HUES48 (cell line): ENCODE measurements at regions not wholly inside any gene's neighbourhood (a gene's known extent, or its start where the extent isn't known, plus 50 kb on each side); places are given as distances from the start of the nearest gene placed in this dataset.
"Not testable (repeated sequence)": the region's sequence is repeated elsewhere in the genome, so short reads cannot be mapped to it uniquely, and the experiment has no call there.

ENCODE experiments used
- H3K27ac ChIP-seq: one replicate; pipeline ENCODE4 v1.7.0; 2013; ENCODE audit warnings: low read depth, low read length, inconsistent platforms
- H3K27me3 ChIP-seq: 2 replicates; pipeline ENCODE4 v1.6.1; 2013; ENCODE audit warnings: mild to moderate bottlenecking, low read length; ENCODE audit not compliant: control insufficient read depth, insufficient read depth
- H3K36me3 ChIP-seq: 2 replicates; pipeline ENCODE4 v1.6.1; 2013; ENCODE audit warnings: low read length; ENCODE audit not compliant: control insufficient read depth, insufficient read depth
- H3K4me1 ChIP-seq: 2 replicates; pipeline ENCODE4 v1.6.1; 2013; ENCODE audit warnings: mild to moderate bottlenecking, low read length; ENCODE audit not compliant: control insufficient read depth, insufficient read depth
- H3K4me3 ChIP-seq: 2 replicates; pipeline ENCODE4 v1.5.1; 2013; ENCODE audit warnings: mild to moderate bottlenecking, low read depth, low read length
- H3K9ac ChIP-seq: 2 replicates; pipeline ENCODE4 v1.6.1; 2013; ENCODE audit warnings: mild to moderate bottlenecking, low read depth, low read length, moderate library complexity
- H3K9me3 ChIP-seq: 2 replicates; pipeline ENCODE4 v1.6.1; 2013; ENCODE audit warnings: low read length; ENCODE audit not compliant: control insufficient read depth, insufficient read depth

DNA sequence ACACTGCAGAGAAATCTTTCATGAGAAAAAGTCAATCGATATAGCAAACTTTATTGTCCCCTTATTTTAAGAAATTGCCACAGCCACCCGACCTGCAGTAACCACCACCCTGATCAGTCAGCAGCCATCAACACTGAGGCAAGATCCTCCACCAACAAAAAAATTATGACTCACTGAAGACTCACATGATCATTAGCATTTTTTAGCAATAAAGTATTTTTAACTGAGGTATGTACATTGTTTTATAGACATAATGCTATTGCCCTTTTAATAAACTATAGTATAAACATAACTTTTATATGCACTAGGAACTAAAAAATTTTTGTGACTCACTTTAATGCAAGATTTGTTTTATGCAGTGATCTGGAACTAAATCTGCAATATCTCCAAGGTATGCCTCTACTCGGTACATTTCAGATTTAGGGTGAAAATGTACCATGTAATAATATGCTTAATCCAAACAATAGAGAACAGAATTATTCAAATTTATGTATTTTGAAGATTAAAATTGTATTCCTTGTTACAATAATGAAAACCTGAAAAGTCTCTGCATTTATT is 79.2 kb upstream of the CEP126 start:
- H3K27ac ChIP-seq: no peak overlapping the region
- H3K27me3 ChIP-seq: no peaks in the 10 kb centered on the region
- H3K4me3 ChIP-seq: no peak overlapping the region
- no peaks in the 10 kb centered on the region for H3K36me3 ChIP-seq
- no peaks in the 10 kb centered on the region for H3K9me3 ChIP-seq
- no peak overlapping the region for H3K9ac ChIP-seq
- no peaks in the 10 kb centered on the region for H3K4me1 ChIP-seq

DNA sequence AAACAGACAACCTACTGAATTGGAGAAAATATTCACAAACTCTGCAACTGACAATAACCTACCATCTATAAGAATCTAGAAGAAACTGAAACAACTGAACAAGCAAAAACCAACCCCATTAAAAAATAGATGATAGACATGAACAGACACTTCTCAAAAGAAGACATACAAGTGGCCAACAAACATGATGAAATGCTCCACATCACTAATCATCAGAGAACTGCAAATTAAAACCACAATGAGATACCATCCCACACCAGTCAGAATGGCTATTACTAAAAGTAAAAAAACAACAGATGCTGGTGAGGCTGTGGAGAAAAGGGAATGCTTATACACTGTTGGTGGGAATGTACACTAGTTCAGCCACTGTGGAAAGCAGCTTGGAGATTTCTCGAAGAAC is 84.3 kb upstream of the CEP126 start:
- not testable (repeated sequence) for H3K27me3 ChIP-seq, H3K4me1 ChIP-seq, H3K27ac ChIP-seq, H3K36me3 ChIP-seq, H3K9ac ChIP-seq, H3K4me3 ChIP-seq, H3K9me3 ChIP-seq

DNA sequence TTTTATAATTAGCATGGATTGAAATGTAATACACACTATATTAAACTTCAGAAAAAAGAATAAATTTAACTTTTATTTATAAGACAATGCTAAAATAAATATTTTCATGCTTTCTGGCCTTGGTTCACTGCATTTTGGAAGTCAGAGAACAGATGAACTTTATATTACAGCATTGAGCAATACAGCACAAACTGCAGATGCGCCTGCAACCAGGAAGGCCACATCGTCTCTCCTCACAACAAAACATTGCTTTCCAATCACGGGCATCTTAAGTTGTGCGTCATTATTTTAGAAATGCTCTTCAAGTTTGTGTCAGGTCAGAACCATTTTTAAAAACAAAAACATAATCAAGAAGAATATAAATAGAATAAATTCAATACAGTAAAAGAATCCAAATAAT is 89.3 kb upstream of the CEP126 start:
- Histone ChIP-seq H3K4me3 (no peak overlapping the region), H3K27me3 (no peaks in the 10 kb centered on the region), H3K9me3 (no peaks in the 10 kb centered on the region), H3K27ac (no peak overlapping the region), H3K36me3 (no peaks in the 10 kb centered on the region), H3K9ac (no peak overlapping the region), H3K4me1 (no peaks in the 10 kb centered on the region)

DNA sequence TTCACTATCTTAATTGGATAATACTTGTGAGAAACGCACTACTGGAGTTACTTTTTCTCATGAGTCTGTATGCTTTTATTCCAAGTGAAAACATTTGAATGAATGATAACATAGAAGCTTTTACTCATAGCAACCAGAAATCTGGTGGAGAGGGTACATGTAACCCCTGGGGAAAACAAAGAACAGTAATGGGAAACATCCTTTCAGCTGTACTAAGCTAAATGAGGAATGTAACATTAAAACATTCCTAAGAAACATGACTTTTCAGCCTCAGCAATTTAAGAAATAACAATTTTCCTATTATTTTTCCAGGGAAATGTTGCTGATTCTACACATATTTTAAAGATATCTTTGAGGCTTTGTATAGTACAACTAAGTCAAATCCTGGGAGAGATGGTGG is 97.2 kb upstream of the CEP126 start:
- Histone ChIP-seq H3K9ac (no peak overlapping the region), H3K4me3 (no peak overlapping the region), H3K27ac (no peak overlapping the region), H3K36me3 (no peaks in the 10 kb centered on the region), H3K27me3 (no peaks in the 10 kb centered on the region), H3K4me1 (no peaks in the 10 kb centered on the region), H3K9me3 (no peaks in the 10 kb centered on the region)

DNA sequence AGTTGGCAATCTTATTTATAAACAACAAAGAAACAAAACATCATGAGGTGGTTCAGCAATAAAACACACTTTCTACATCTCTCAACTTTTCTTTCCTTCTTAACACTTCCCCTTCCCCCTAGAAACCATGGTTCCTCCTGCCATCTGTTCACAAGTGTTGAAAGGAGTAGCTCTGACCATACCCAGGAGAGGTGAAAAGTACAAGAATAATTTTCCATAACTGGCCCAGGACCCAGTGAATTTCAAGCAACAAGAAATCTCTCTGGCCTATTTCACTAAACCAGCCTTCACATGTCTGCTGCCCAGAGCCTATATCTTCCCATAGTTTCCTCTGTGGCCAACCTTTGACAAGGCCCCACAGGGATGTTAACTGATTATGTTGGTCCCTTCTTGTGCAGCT is 98.2 kb upstream of the CEP126 start:
- Histone ChIP-seq H3K27me3 (no peaks in the 10 kb centered on the region), H3K36me3 (no peaks in the 10 kb centered on the region), H3K4me3 (no peak overlapping the region), H3K4me1 (no peaks in the 10 kb centered on the region), H3K9ac (no peak overlapping the region), H3K27ac (no peak overlapping the region), H3K9me3 (no peaks in the 10 kb centered on the region)

DNA sequence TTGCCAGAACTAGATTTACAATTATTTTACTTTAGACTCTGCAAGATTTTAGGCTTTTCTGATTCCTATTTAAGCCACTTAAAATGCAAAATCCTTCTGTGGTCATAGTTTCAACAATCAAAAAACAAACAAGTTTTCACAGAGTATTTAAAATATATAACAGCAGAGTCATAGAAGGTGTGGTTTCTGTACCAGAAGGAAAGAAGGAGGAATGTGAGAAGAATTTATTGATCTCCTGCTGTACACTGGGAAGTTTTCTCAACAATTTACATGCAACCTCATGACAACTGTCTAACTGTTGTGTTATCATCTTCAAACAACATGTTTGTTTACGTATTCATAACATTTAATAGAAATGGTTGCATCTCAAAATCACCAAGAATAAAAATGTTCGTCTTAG is 102.3 kb upstream of the CEP126 start:
- Histone ChIP-seq H3K9me3 (no peaks in the 10 kb centered on the region), H3K36me3 (no peaks in the 10 kb centered on the region), H3K4me1 (no peaks in the 10 kb centered on the region), H3K9ac (no peak overlapping the region), H3K4me3 (no peak overlapping the region), H3K27me3 (no peaks in the 10 kb centered on the region), H3K27ac (no peak overlapping the region)

DNA sequence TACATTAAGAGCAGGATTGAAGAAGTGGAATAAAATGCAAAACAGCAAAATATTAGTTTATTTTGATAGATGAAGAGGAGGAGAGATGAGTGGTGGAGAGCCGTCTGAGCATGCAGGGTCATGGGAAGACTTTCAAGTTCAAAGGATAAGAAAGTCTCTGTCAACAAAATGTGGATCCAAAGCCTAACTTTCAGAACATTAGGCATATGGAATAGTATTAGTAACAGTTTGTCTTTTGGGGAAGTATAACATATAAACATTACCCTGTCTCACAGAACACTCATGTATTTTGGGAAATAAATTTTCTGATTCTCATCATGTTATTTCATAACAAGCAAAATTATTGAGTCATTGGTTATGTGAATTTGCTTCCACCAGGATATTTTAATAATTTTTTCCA is 104.3 kb upstream of the CEP126 start:
- H3K27ac ChIP-seq: no peak overlapping the region
- H3K4me3 ChIP-seq: no peak overlapping the region
- no peaks in the 10 kb centered on the region for H3K9me3 ChIP-seq
- no peaks in the 10 kb centered on the region for H3K36me3 ChIP-seq
- H3K27me3 ChIP-seq: no peaks in the 10 kb centered on the region
- no peaks in the 10 kb centered on the region for H3K4me1 ChIP-seq
- no peak overlapping the region for H3K9ac ChIP-seq

DNA sequence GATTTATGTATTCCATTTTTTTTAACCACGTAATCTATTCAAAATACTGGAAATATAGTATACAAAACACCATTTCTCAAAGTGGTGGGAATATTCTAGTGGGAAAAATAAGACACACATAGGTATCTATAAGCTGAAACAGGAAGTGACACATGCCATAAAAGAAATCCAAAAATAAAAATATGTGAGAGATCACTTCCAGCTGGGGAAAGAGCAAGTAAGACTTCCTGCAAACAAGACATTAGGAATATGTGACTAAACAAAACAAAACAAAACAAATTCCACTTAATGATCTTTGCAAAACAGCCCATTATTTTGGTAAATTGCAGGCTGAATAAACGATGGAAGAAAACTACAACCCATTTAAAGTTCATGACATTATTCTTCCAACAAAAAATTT is 107.3 kb upstream of the CEP126 start:
- H3K4me1 ChIP-seq: no peaks in the 10 kb centered on the region

DNA sequence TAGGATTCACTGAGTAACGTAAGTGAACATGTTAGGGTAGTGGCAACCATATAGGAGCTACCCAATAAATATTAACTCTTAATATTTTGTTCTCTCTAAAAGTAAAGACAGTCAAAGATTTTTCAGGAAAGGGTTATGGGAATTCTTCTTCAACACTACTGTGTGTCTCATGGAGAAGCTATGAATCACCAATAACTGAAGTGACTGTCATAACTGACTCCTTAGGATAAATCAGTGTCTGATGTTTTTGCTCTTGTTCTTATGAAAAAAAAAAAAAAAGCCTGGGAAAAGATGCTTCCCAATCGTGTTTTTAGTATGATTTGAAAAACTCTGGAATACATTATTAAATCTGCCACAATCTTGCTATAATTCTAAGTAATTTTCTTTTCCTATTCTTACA is 111.2 kb upstream of the CEP126 start:
- H3K27ac ChIP-seq: no peak overlapping the region
- H3K9me3 ChIP-seq: no peaks in the 10 kb centered on the region
- H3K4me1 ChIP-seq: no peaks in the 10 kb centered on the region
- no peak overlapping the region for H3K9ac ChIP-seq
- H3K4me3 ChIP-seq: no peak overlapping the region
- no peaks in the 10 kb centered on the region for H3K36me3 ChIP-seq
- no peaks in the 10 kb centered on the region for H3K27me3 ChIP-seq

More for the DNA sequence above, 107.3 kb upstream of the CEP126 start:
- Histone ChIP-seq H3K36me3 (no peaks in the 10 kb centered on the region), H3K4me3 (no peak overlapping the region), H3K9ac (no peak overlapping the region), H3K27ac (no peak overlapping the region), H3K27me3 (no peaks in the 10 kb centered on the region), H3K9me3 (no peaks in the 10 kb centered on the region)

DNA sequence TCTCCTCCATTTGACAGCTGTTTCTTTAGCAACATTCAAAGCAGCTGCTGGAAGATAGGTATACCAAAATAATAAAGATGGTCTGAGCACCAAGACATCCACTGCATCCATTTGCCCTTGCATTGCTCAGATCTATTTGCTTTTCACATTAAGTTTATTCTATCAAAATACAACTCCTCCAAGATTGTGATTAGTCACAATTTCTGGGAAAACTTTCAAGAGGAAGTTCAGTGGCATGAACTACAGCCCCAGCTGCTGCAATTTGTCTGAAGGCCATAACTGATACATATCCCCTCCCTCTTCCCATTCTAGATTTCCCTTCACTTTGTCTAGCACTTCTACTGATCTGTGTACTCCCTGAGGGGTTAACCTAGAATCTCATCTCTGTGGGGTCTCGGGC is 117.5 kb upstream of the CEP126 start:
- Histone ChIP-seq H3K36me3 (no peaks in the 10 kb centered on the region), H3K9ac (no peak overlapping the region), H3K9me3 (no peaks in the 10 kb centered on the region), H3K4me1 (peaks cover 11% of the 10 kb centered on the region), H3K4me3 (no peak overlapping the region), H3K27me3 (peaks cover 2% of the 10 kb centered on the region; the same call in 1 of the 2 replicates), H3K27ac (no peak overlapping the region)

DNA sequence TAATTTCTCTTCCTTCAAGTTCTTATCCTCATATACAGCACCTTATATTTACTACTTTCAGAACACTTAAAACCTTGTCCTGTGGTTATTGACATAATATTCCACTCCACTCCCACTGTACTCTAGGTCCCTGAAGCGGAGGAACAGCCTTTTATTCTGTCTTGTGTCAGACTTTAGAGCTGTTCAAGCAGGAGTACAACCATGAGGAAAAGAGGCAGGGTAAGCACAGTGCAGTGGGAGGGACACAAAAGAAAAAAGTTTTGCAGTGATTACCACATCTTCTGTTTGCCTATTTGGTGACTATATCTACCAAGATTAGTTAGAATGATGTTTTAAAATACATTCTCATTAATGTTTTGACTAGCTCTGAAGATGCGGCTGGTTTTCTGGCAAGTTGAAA is 122.0 kb upstream of the CEP126 start:
- H3K4me1 ChIP-seq: peaks cover 12% of the 10 kb centered on the region
- H3K9ac ChIP-seq: no peak overlapping the region
- H3K27me3 ChIP-seq: peaks cover 2% of the 10 kb centered on the region; the same call in 1 of the 2 replicates
- H3K9me3 ChIP-seq: no peaks in the 10 kb centered on the region
- no peak overlapping the region for H3K4me3 ChIP-seq
- no peak overlapping the region for H3K27ac ChIP-seq
- H3K36me3 ChIP-seq: no peaks in the 10 kb centered on the region

DNA sequence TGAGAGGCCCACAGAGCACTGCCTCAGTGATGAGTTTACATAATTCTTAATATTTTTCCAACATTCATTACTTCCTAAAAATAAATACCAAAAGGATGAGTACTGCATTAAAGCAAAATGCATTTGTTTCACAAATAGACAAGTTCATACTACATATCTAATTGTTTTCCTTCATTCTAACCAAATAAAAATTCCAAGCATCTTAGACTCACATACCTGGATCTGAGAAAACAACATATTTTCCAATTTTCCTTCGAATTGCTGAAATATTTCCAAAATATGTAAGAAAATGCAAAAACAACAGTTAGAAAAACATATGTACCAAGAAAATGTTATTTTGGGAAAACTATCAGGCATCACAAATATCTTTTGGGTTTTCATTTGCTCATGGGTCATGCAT is 127.9 kb upstream of the CEP126 start:
- H3K27me3 ChIP-seq: no peaks in the 10 kb centered on the region
- no peaks in the 10 kb centered on the region for H3K9me3 ChIP-seq
- no peaks in the 10 kb centered on the region for H3K36me3 ChIP-seq

More for the DNA sequence above, 127.9 kb upstream of the CEP126 start:
- Histone ChIP-seq H3K4me3 (no peak overlapping the region), H3K4me1 (no peaks in the 10 kb centered on the region), H3K9ac (no peak overlapping the region), H3K27ac (no peak overlapping the region)
